Testis (tissue), 2 donors: ENCODE measurements at regions not wholly inside any gene's neighbourhood (a gene's known extent, or its start where the extent isn't known, plus 50 kb on each side); places are given as distances from the start of the nearest gene placed in this dataset.

ENCODE experiments used
- CTCF ChIP-seq, 3 experiments: fragments of 450-650 bp in 2 of 3; fragments of 200-600 bp in 1 of 3; sonication (generic) in 1 of 3; IDR thresholded peaks; one replicate each; pipeline ENCODE4 v1.5.1; 2016 to 2019; ENCODE audit warnings: antibody characterized with exemption in 3 of 3, mild to moderate bottlenecking in 2 of 3, moderate library complexity in 1 of 3
- POLR2A ChIP-seq: fragments of 450-650 bp; IDR thresholded peaks from one replicate; pipeline ENCODE4 v1.6.1; 2017; ENCODE audit warnings: antibody characterized with exemption, mild to moderate bottlenecking, moderate library complexity

DNA sequence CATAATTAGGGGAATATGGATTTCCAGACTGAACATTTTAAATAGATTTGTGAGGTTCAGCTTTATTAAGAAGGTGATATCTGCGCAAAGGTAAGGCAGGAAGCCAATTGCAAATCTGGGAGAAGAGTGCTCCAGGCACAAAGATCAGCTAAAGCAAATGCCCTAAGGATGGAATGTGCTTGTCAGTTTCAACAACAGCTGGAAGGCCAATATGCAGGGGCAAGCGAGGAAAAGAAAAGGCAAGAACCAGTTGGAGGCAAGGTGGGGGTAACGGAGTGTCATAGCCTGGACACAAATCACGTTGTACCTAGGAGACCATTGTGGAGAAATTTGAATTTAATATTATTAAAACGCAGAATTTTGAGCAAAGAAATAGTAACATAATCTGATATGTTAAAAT lies 1710.3 kb upstream of the PCDH7 start:
- TF ChIP-seq CTCF (IDR thresholded peaks at IDR 0.05) (no peak), POLR2A (no peak)
